ENCODE measurements at regions not wholly inside any gene's neighbourhood (a gene's known extent, or its start where the extent isn't known, plus 50 kb on each side); places are given as distances from the start of the nearest gene placed in this dataset.

DNA sequence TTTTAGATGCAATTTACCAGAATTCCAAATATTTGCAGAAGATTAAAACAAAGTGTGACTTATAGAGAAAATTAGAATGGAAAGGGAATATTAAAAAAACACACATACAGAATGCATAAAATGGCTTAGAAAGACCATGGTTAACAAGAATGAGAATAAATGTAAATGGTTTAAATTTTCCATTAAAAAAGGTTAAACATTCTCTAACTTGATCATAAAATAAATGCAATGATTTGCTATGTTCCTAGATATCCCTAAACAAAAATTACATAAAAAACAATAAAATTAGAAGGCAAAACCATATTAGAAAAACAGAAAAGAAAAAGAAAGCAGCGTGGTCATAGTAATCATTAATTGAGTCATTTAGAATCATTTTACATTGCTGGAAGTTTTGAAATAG is 152.5 kb downstream of the TMEM38B start:
- Histone ChIP-seq H2AK5ac (ENCODE audit: insufficient read length, low read length) (no peak overlapping the region), H3K9ac (ENCODE audit: extremely low read depth, insufficient read length, low read length) (no peak overlapping the region), H3K27ac (ENCODE audit: insufficient read length, low read depth, low read length) (no peak overlapping the region), H3K79me2 (ENCODE audit: insufficient read depth, low read length) (no peaks in the 10 kb centered on the region), H3K23me2 (ENCODE audit: insufficient read length, low read depth, low read length, poor library complexity, severe bottlenecking) (no peaks in the 10 kb centered on the region), H2BK12ac (ENCODE audit: insufficient read length, low read depth, low read length) (no peak overlapping the region), H3K79me1 (ENCODE audit: insufficient read depth, low read depth, low read length, poor library complexity, severe bottlenecking) (no peaks in the 10 kb centered on the region), H4K5ac (ENCODE audit: insufficient read length, low read depth, low read length) (no peak overlapping the region), H3K4me1 (ENCODE audit: insufficient read depth, low read length) (no peaks in the 10 kb centered on the region), H3T11ph (ENCODE audit: low read length) (no peak overlapping the region), H3K4ac (ENCODE audit: low read depth, low read length) (no peak overlapping the region), H3K27me3 (ENCODE audit: insufficient read depth, low read length) (no peaks in the 10 kb centered on the region), H4K8ac (replicated peaks; ENCODE audit: insufficient read length, low read depth, low read length) (no peak overlapping the region), H3K23ac (ENCODE audit: insufficient read length, low read depth, low read length) (no peak overlapping the region), H3K14ac (ENCODE audit: insufficient read depth, low read length) (no peak overlapping the region), H4K91ac (ENCODE audit: insufficient read length, low read depth, low read length) (no peak overlapping the region), H2BK15ac (ENCODE audit: low read depth, low read length) (no peak overlapping the region), H3K9me3 (ENCODE audit: control insufficient read depth, low read depth, low read length) (no peaks in the 10 kb centered on the region), H3K18ac (ENCODE audit: insufficient read length, low read depth, low read length) (no peak overlapping the region), H2BK5ac (ENCODE audit: insufficient read length, low read length) (no peak overlapping the region), H3K56ac (ENCODE audit: insufficient read length, low read depth, low read length) (no peak overlapping the region), H2BK120ac (ENCODE audit: low read depth, low read length, poor library complexity, severe bottlenecking) (no peak overlapping the region), H2AFZ (ENCODE audit: low read length) (no peak overlapping the region), H2BK20ac (ENCODE audit: low read depth, low read length, poor library complexity, severe bottlenecking) (no peak overlapping the region), H3K4me2 (ENCODE audit: insufficient read depth, insufficient read length, low read length) (no peak overlapping the region), H4K20me1 (ENCODE audit: control insufficient read depth, insufficient read depth, insufficient read length) (no peaks in the 10 kb centered on the region)
- H3K4me3 Mint-ChIP-seq, result no peak overlapping the region
- TF ChIP-seq CTCF (conservative IDR thresholded peaks at IDR 0.05), result no peak
- WGBS (ENCODE audit: extremely low coverage, insufficient read length, low lambda C conversion rate), result no CpG with 5 or more reads among the region's 1 CpG
- DNase-seq, result no peak
- no peaks in the 10 kb centered on the region for H3K4me1 Mint-ChIP-seq
- no peaks in the 10 kb centered on the region for H3K9me3 Mint-ChIP-seq
- no peaks in the 10 kb centered on the region; a peak in 1 of 7 replicates for H3K36me3 Mint-ChIP-seq (ENCODE audit: insufficient read depth in 1 of 3, low read depth in 3 of 3)
- no peak overlapping the region for H3K27ac Mint-ChIP-seq
- H3K27me3 Mint-ChIP-seq (ENCODE audit: low read depth), result no peaks in the 10 kb centered on the region

Data from H9 (cell line).